ENCODE measurements at regions not wholly inside any gene's neighbourhood (a gene's known extent, or its start where the extent isn't known, plus 50 kb on each side); places are given as distances from the start of the nearest gene placed in this dataset.

DNA sequence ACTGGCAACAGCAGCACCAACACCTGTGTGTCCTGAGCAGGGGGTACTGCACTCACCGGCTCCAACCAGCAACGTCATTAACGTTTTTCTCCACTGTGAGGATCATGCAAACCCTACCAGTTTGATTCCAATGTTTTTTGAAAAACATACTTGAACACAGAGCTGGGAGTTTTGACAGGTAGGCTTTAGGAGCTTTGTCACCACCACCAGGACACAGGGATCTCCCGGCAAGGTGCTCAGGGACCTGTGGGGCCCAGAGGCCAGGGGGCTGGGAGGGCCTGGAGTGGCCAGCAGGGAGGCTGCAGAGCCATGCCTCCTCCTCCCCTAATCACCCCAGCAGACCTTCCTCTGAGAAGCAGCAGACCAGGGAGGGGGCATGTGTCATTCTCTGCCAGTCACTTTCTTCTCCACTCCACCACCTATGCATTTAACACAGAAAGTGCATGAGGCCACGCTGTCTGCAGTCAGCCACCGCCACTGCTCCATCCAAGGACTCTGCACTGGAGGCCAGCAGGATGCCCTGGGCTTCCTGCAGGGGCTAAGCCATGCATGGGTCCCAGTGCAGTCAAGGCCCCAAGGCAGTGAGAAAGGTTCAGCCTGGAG, 768.2 kb downstream of the KCNJ18 start:
- H3K9me3 ChIP-seq (ENCODE audit: control insufficient read depth, low read depth, low read length), result peaks cover 67% of the 10 kb centered on the region
- no peaks in the 10 kb centered on the region for H3K27me3 ChIP-seq (ENCODE audit: control insufficient read depth, insufficient read depth, low read length)
- no peaks in the 10 kb centered on the region for H3K36me3 ChIP-seq (ENCODE audit: control insufficient read depth, low read depth, low read length)
- H3K9ac ChIP-seq (ENCODE audit: low read length), result no peak overlapping the region
- no peaks in the 10 kb centered on the region for H3K4me1 ChIP-seq (ENCODE audit: control insufficient read depth, low read depth, low read length)
- H3K4me3 ChIP-seq (ENCODE audit: low read length), result no peak overlapping the region
- no peak overlapping the region for H3K27ac ChIP-seq (ENCODE audit: low read length)

DNA sequence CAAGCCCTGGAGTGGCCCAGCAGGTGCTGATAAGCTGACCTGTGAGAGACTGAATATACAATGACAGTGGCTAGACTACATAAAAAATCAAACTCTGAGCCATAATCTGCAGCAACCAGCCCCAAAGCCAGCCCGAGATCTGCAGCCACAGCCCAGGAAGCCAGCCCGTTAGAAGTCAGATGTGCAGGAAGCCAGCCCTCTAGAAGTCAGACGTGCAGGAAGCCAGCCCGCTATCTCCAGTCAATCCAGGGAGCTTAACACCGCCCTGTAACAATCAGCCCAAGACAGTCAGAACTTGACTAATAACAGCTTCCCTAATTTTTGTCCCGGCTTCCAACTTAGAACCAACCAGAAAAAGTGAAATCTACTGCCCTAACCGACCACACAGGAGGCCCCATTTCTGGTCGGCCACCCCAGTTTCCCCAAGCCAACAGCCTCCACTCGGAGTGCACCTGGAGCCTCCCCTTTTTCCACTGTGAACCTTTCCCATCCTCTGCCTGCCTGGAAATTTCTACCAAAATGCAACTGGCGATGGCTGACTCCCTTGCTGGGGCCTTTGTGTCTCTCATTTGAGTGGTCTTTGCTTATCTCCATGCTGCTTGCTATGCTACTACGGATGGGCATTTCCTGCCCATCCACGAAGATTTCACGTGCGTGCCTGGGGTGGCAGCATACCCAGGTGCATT, 769.3 kb downstream of the KCNJ18 start:
- no peak overlapping the region for H3K9ac ChIP-seq (ENCODE audit: low read length)
- peaks cover 70% of the 10 kb centered on the region for H3K9me3 ChIP-seq (ENCODE audit: control insufficient read depth, low read depth, low read length)
- H3K36me3 ChIP-seq (ENCODE audit: control insufficient read depth, low read depth, low read length), result no peaks in the 10 kb centered on the region
- H3K27me3 ChIP-seq (ENCODE audit: control insufficient read depth, insufficient read depth, low read length), result no peaks in the 10 kb centered on the region
- H3K4me1 ChIP-seq (ENCODE audit: control insufficient read depth, low read depth, low read length), result no peaks in the 10 kb centered on the region
- H3K4me3 ChIP-seq (ENCODE audit: low read length), result no peak overlapping the region
- no peak overlapping the region for H3K27ac ChIP-seq (ENCODE audit: low read length)

DNA sequence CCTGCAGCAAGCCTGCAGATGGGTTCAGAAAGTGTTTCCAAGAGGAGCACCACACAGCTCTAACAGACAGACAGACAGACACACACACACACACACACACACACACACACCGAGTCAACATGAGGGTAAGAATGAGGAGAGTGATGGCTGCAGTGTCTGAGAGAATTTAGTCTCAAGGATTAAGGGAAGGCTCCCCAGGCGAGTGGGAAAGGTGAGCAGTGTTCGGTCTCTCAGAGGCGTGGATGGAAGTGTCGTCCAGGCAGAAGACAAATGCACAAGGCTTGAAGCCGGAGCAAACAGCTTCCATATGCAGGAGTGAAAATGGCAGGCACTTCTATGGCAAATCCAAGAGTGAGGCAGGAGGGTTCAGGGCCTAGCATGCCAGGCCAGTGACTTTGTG, 770.1 kb downstream of the KCNJ18 start:
- H3K4me1 ChIP-seq (ENCODE audit: control insufficient read depth, low read depth, low read length), result no peaks in the 10 kb centered on the region
- H3K27me3 ChIP-seq (ENCODE audit: control insufficient read depth, insufficient read depth, low read length), result no peaks in the 10 kb centered on the region
- H3K4me3 ChIP-seq (ENCODE audit: low read length), result no peak overlapping the region
- no peak overlapping the region for H3K27ac ChIP-seq (ENCODE audit: low read length)
- H3K36me3 ChIP-seq (ENCODE audit: control insufficient read depth, low read depth, low read length), result no peaks in the 10 kb centered on the region
- no peak overlapping the region for H3K9ac ChIP-seq (ENCODE audit: low read length)
- peaks cover 65% of the 10 kb centered on the region for H3K9me3 ChIP-seq (ENCODE audit: control insufficient read depth, low read depth, low read length)

GRCh38 chr17:22463110-22463850, 771.0 kb downstream of the KCNJ18 start:
- Histone ChIP-seq H3K36me3 (ENCODE audit: control insufficient read depth, low read depth, low read length) (no peaks in the 10 kb centered on the region), H3K27ac (ENCODE audit: low read length) (no peak overlapping the region), H3K9ac (ENCODE audit: low read length) (no peak overlapping the region), H3K4me1 (ENCODE audit: control insufficient read depth, low read depth, low read length) (no peaks in the 10 kb centered on the region), H3K27me3 (ENCODE audit: control insufficient read depth, insufficient read depth, low read length) (no peaks in the 10 kb centered on the region), H3K4me3 (ENCODE audit: low read length) (no peak overlapping the region), H3K9me3 (ENCODE audit: control insufficient read depth, low read depth, low read length) (peaks cover 68% of the 10 kb centered on the region)

DNA sequence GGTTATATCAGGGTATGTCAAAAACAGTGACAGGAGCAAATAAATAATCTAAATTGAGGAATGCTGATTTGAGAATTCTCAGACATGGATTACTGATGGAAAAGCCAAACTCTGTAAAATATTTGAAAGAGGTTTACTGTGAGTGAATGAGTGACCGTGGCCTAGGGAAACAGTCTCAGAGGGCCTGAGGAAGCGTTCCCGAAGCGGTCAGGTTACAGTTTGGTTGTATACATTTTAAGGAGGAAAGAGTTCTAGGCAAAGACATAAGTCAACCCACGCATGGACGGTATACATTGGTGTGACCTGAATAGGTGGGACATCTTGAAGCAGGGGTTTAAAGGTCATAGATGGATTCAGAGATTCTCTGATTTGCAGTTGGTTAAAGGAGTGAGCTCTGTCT, 771.7 kb downstream of the KCNJ18 start:
- no peak overlapping the region for H3K9ac ChIP-seq (ENCODE audit: low read length)
- no peaks in the 10 kb centered on the region for H3K4me1 ChIP-seq (ENCODE audit: control insufficient read depth, low read depth, low read length)
- H3K9me3 ChIP-seq (ENCODE audit: control insufficient read depth, low read depth, low read length), result peaks cover 75% of the 10 kb centered on the region
- H3K27me3 ChIP-seq (ENCODE audit: control insufficient read depth, insufficient read depth, low read length), result no peaks in the 10 kb centered on the region
- H3K36me3 ChIP-seq (ENCODE audit: control insufficient read depth, low read depth, low read length), result no peaks in the 10 kb centered on the region
- no peak overlapping the region for H3K27ac ChIP-seq (ENCODE audit: low read length)
- H3K4me3 ChIP-seq (ENCODE audit: low read length), result no peak overlapping the region

GRCh38 chr17:22467720-22468119, 775.4 kb downstream of the KCNJ18 start:
- H3K9me3 ChIP-seq (ENCODE audit: control insufficient read depth, low read depth, low read length), result peaks cover 78% of the 10 kb centered on the region

GRCh38 chr17:22469101-22469880, 777.0 kb downstream of the KCNJ18 start:
- H3K27ac ChIP-seq (ENCODE audit: low read length), result no peak overlapping the region

More at GRCh38 chr17:22467720-22468119, 775.4 kb downstream of the KCNJ18 start:
- Histone ChIP-seq H3K36me3 (ENCODE audit: control insufficient read depth, low read depth, low read length) (no peaks in the 10 kb centered on the region), H3K4me3 (ENCODE audit: low read length) (no peak overlapping the region), H3K27ac (ENCODE audit: low read length) (no peak overlapping the region), H3K27me3 (ENCODE audit: control insufficient read depth, insufficient read depth, low read length) (no peaks in the 10 kb centered on the region), H3K9ac (ENCODE audit: low read length) (no peak overlapping the region), H3K4me1 (ENCODE audit: control insufficient read depth, low read depth, low read length) (no peaks in the 10 kb centered on the region)

GRCh38 chr17:22469941-22470340, 777.6 kb downstream of the KCNJ18 start:
- Histone ChIP-seq H3K4me3 (ENCODE audit: low read length) (no peak overlapping the region), H3K27ac (ENCODE audit: low read length) (no peak overlapping the region), H3K9me3 (ENCODE audit: control insufficient read depth, low read depth, low read length) (peaks cover 67% of the 10 kb centered on the region), H3K4me1 (ENCODE audit: control insufficient read depth, low read depth, low read length) (no peaks in the 10 kb centered on the region), H3K27me3 (ENCODE audit: control insufficient read depth, insufficient read depth, low read length) (no peaks in the 10 kb centered on the region), H3K36me3 (ENCODE audit: control insufficient read depth, low read depth, low read length) (no peaks in the 10 kb centered on the region), H3K9ac (ENCODE audit: low read length) (no peak overlapping the region)

More at GRCh38 chr17:22469101-22469880, 777.0 kb downstream of the KCNJ18 start:
- Histone ChIP-seq H3K27me3 (ENCODE audit: control insufficient read depth, insufficient read depth, low read length) (no peaks in the 10 kb centered on the region), H3K9me3 (ENCODE audit: control insufficient read depth, low read depth, low read length) (peaks cover 71% of the 10 kb centered on the region), H3K36me3 (ENCODE audit: control insufficient read depth, low read depth, low read length) (no peaks in the 10 kb centered on the region), H3K4me1 (ENCODE audit: control insufficient read depth, low read depth, low read length) (no peaks in the 10 kb centered on the region), H3K9ac (ENCODE audit: low read length) (no peak overlapping the region), H3K4me3 (ENCODE audit: low read length) (no peak overlapping the region)

DNA sequence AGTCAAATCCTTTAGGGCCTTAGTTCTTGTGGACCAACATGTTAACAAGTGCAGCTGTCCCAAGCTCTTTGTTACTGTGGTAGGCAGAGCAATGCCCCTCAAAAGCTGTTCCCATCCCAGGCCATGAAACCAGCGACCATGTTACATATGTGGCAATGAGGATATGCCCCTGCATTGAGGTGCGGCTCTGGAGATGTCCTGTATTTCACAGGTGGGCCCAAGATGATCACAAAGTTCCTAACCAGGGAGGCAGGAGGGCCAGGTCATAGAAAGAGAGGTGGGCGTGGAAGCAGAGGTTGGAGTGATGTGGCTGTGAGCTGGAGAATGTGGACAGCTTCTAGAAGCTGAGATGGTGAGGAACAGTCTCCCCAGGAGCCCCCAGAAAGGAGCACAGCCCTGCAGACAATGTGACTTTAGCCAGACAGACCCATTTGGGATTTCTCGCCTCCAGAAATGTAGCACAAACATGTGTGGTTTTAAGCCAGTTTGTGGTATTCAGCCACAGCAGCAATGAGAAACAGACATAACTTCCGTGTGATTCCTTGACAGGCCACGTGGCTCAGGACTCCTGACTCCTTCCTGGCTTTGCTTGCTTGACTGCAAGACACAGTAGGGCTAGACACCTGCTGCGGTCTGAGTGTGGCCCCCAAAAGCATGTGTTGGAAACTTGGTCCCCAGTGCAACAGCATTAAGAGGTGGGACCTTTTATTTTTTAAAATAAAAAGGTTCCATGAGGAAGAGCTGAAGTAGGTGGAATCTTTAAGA, 778.3 kb downstream of the KCNJ18 start:
- Histone ChIP-seq H3K27me3 (ENCODE audit: control insufficient read depth, insufficient read depth, low read length) (no peaks in the 10 kb centered on the region), H3K4me3 (ENCODE audit: low read length) (no peak overlapping the region), H3K27ac (ENCODE audit: low read length) (no peak overlapping the region), H3K36me3 (ENCODE audit: control insufficient read depth, low read depth, low read length) (no peaks in the 10 kb centered on the region), H3K4me1 (ENCODE audit: control insufficient read depth, low read depth, low read length) (no peaks in the 10 kb centered on the region), H3K9me3 (ENCODE audit: control insufficient read depth, low read depth, low read length) (peaks cover 68% of the 10 kb centered on the region), H3K9ac (ENCODE audit: low read length) (no peak overlapping the region)

DNA sequence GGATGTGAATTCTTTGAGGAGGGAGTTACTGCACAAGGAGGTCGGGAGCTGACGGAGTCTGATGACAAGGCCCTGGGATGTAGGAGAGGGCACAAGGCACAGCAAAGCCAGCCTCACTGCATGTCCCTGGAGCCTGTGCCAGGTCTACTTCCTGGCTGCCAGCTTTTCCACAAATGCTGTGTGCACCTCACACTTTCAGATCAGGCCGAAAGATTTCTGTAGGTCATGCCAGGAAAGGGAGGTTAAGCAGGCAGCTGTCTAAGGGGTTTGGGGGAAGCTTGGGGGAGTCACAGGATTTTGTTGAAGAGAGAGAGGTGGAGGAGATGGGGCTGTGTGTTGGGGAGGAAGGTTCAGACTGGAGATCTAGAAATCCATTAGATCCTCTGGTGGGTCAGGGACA, 792.5 kb downstream of the KCNJ18 start:
- H3K27ac ChIP-seq (ENCODE audit: low read length), result no peak overlapping the region
- no peak overlapping the region for H3K4me3 ChIP-seq (ENCODE audit: low read length)
- H3K9ac ChIP-seq (ENCODE audit: low read length), result no peak overlapping the region
- no peaks in the 10 kb centered on the region for H3K36me3 ChIP-seq (ENCODE audit: control insufficient read depth, low read depth, low read length)
- no peaks in the 10 kb centered on the region for H3K4me1 ChIP-seq (ENCODE audit: control insufficient read depth, low read depth, low read length)
- H3K27me3 ChIP-seq (ENCODE audit: control insufficient read depth, insufficient read depth, low read length), result no peaks in the 10 kb centered on the region
- peaks cover 64% of the 10 kb centered on the region for H3K9me3 ChIP-seq (ENCODE audit: control insufficient read depth, low read depth, low read length)

GRCh38 chr17:22490399-22490798, 798.1 kb downstream of the KCNJ18 start:
- peaks cover 71% of the 10 kb centered on the region for H3K9me3 ChIP-seq (ENCODE audit: control insufficient read depth, low read depth, low read length)
- no peaks in the 10 kb centered on the region for H3K27me3 ChIP-seq (ENCODE audit: control insufficient read depth, insufficient read depth, low read length)

More at GRCh38 chr17:22490399-22490798, 798.1 kb downstream of the KCNJ18 start:
- H3K4me1 ChIP-seq (ENCODE audit: control insufficient read depth, low read depth, low read length), result no peaks in the 10 kb centered on the region
- H3K27ac ChIP-seq (ENCODE audit: low read length), result no peak overlapping the region
- no peak overlapping the region for H3K4me3 ChIP-seq (ENCODE audit: low read length)
- no peaks in the 10 kb centered on the region for H3K36me3 ChIP-seq (ENCODE audit: control insufficient read depth, low read depth, low read length)
- no peak overlapping the region for H3K9ac ChIP-seq (ENCODE audit: low read length)
